ENCODE measurements at regions not wholly inside any gene's neighbourhood (a gene's known extent, or its start where the extent isn't known, plus 50 kb on each side); places are given as distances from the start of the nearest gene placed in this dataset.

- Histone ChIP-seq H3K36me3 (ENCODE audit: control insufficient read depth in 2 of 2, insufficient read depth in 2 of 2, low read length in 1 of 2) (no peaks in the 10 kb centered on the region), H3K9ac (ENCODE audit: control insufficient read depth, insufficient read depth, low read length) (no peak overlapping the region), H3K9me3 (replicated peaks; ENCODE audit: control insufficient read depth, insufficient read depth, low read length) (no peaks in the 10 kb centered on the region), H3K27me3 (replicated peaks in 1 of 2; ENCODE audit: control insufficient read depth in 2 of 2, insufficient read depth in 2 of 2, low read length in 1 of 2) (no peaks in the 10 kb centered on the region), H4K20me1 (ENCODE audit: control insufficient read depth, insufficient read depth) (no peaks in the 10 kb centered on the region), H3K27ac (ENCODE audit: control insufficient read depth, insufficient read depth) (no peak overlapping the region), H3K4me2 (ENCODE audit: control insufficient read depth, insufficient read depth) (no peak overlapping the region), H3K4me1 (ENCODE audit: control insufficient read depth, insufficient read depth, low read length) (no peaks in the 10 kb centered on the region), H3K4me3 (no peak overlapping the region), H3K79me2 (ENCODE audit: control insufficient read depth, insufficient read depth, low read length) (no peaks in the 10 kb centered on the region), H2AFZ (ENCODE audit: control insufficient read depth, low read depth, low read length) (no peak overlapping the region)
- TF ChIP-seq ZNF207 (IDR thresholded peaks at IDR 0.05; ENCODE audit: borderline replicate concordance) (no peak), NFYB (IDR thresholded peaks at IDR 0.05; ENCODE audit: insufficient read depth, low read depth, low read length) (no peak), TARDBP (IDR thresholded peaks at IDR 0.05; ENCODE audit: borderline replicate concordance) (no peak), FOS (IDR thresholded peaks at IDR 0.05; ENCODE audit: borderline replicate concordance, extremely low read depth, insufficient read length) (no peak), POLR2A (IDR thresholded peaks at IDR 0.05; ENCODE audit: low read depth, low read length) (no peak), ASH2L (IDR thresholded peaks at IDR 0.05; ENCODE audit: borderline replicate concordance, low read depth) (no peak), FOXM1 (IDR thresholded peaks at IDR 0.05; ENCODE audit: low read depth, low read length) (no peak), TCF3 (IDR thresholded peaks at IDR 0.05; ENCODE audit: borderline replicate concordance, insufficient read depth, low read depth, low read length) (no peak), CHD4 (IDR thresholded peaks at IDR 0.05) (no peak), PAX8 (IDR thresholded peaks at IDR 0.05) (no peak), REST (IDR thresholded peaks at IDR 0.05; ENCODE audit: low read depth, low read length) (no peak), WRNIP1 (IDR thresholded peaks at IDR 0.05; ENCODE audit: borderline replicate concordance, low read depth, low read length) (no peak), BHLHE40 (IDR thresholded peaks at IDR 0.05; ENCODE audit: borderline replicate concordance in 1 of 2, low read depth in 2 of 2, low read length in 1 of 2) (no peak), SKIL (IDR thresholded peaks at IDR 0.05; ENCODE audit: low read depth, poor library complexity, severe bottlenecking) (no peak), GABPA (IDR thresholded peaks at IDR 0.05; ENCODE audit: low read depth) (no peak), MTA2 (IDR thresholded peaks at IDR 0.05; ENCODE audit: low read depth) (no peak), MLLT1 (IDR thresholded peaks at IDR 0.05) (no peak)
- intact Hi-C loops (cut with micrococcal nuclease; ENCODE audit: unreplicated experiment) (no loop called here), in situ Hi-C loops (cut with MboI) (no loop called here)
- DNase-seq (ENCODE audit: low read depth, low spot score) (no peak), ATAC-seq (no peak), FAIRE-seq (no peak)
- ChIA-PET POLR2A (no interaction called here), SMC1A (ENCODE audit: uncharacterized antibody, unreplicated experiment) (no interaction called here), CTCF (interaction anchor here (1.1 to 1.6 kb wide), 2 partner anchors 14 to 455 kb away, joined by 3 to 5 read pairs; no protein-coding TSS in a partner anchor), RAD21 (ENCODE audit: unreplicated experiment) (interaction anchor here (0.6 kb wide), 1 partner anchor 699 kb away, joined by 3 read pairs; no protein-coding TSS in a partner anchor)
- 65% methylated on average over 14 of the region's 14 CpGs for WGBS (ENCODE audit: insufficient coverage, insufficient replicate concordance, low lambda C conversion rate, missing lambda C conversion rate)
- BruUV-seq (replicated peaks), result no TSS peak
Observed at GRCh38 chr15:85274315-85275050, 105.9 kb upstream of the AKAP13 start.

All from GM12878 (cell line).